Brain microvascular endothelial cell (primary cell): ENCODE measurements at regions not wholly inside any gene's neighbourhood (a gene's known extent, or its start where the extent isn't known, plus 50 kb on each side); places are given as distances from the start of the nearest gene placed in this dataset.

Source experiments
- DNase-seq: peaks from one replicate; pipeline ENCODE4 v3.0.0-alpha.2; 2020
- H3K27ac ChIP-seq: fragments of 250-450 bp; sonication (Bioruptor Pico); 2 replicates; pipeline ENCODE4 v1.5.1; 2020; ENCODE audit warnings: mild to moderate bottlenecking, moderate library complexity
- H3K27me3 ChIP-seq: fragments of 250-450 bp; sonication (Bioruptor Pico); replicated peaks from 2 replicates; pipeline ENCODE4 v1.5.1; 2020; ENCODE audit warnings: mild to moderate bottlenecking
- H3K36me3 ChIP-seq: fragments of 250-450 bp; sonication (Bioruptor Pico); replicated peaks from 2 replicates; pipeline ENCODE4 v1.5.1; 2020; ENCODE audit warnings: mild to moderate bottlenecking
- H3K4me3 ChIP-seq: 2 replicates; pipeline ENCODE4 v1.5.1; 2011; ENCODE audit warnings: low read depth, mild to moderate bottlenecking, control low read depth, low read length, moderate library complexity
- in situ Hi-C: cut with HindIII; loops from 2 replicates; pipeline ENCODE4 v1.10.0; 2017; ENCODE audit warnings: low sequenced_read_pairs, low pct_ligation_motif_present
- TF ChIP-seq, protein P1 (sequence below): IDR thresholded peaks from 2 replicates; pipeline ENCODE4 v1.5.1; 2011; ENCODE audit warnings: low read depth, mild to moderate bottlenecking, moderate library complexity, low read length, control low read depth, inconsistent platforms; ENCODE audit errors: missing control alignments

GRCh38 chr16:9549487-9549886, 458.0 kb downstream of the HAPSTR1 start:
- DNase-seq = no peak
- in situ Hi-C loops = no loop called here
- Histone ChIP-seq H3K27me3 (no peaks in the 10 kb centered on the region), H3K36me3 (no peaks in the 10 kb centered on the region), H3K4me3 (no peak overlapping the region), H3K27ac (no peak overlapping the region)
- TF ChIP-seq, protein P1, sequence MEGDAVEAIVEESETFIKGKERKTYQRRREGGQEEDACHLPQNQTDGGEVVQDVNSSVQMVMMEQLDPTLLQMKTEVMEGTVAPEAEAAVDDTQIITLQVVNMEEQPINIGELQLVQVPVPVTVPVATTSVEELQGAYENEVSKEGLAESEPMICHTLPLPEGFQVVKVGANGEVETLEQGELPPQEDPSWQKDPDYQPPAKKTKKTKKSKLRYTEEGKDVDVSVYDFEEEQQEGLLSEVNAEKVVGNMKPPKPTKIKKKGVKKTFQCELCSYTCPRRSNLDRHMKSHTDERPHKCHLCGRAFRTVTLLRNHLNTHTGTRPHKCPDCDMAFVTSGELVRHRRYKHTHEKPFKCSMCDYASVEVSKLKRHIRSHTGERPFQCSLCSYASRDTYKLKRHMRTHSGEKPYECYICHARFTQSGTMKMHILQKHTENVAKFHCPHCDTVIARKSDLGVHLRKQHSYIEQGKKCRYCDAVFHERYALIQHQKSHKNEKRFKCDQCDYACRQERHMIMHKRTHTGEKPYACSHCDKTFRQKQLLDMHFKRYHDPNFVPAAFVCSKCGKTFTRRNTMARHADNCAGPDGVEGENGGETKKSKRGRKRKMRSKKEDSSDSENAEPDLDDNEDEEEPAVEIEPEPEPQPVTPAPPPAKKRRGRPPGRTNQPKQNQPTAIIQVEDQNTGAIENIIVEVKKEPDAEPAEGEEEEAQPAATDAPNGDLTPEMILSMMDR = no peak

DNA sequence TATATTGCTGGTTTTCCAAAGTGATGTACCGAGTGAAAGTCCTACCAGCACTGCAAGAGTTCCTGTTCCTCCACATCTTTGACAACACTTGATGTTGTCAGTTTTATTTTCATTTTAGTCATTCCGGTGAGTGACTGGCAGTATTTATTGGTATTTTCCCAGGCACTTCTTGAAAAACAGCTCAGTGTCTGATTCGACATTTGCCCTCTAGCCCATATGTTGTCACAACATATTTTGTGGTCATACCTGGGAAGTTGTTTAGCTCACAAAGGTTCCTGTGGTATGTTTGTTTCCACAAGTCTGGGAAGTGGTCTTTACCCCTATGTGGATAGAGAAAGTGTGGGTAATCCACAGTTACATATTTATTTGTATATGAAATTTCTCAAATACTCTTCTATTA, 463.6 kb downstream of the HAPSTR1 start:
- Histone ChIP-seq H3K27ac (no peak overlapping the region), H3K36me3 (no peaks in the 10 kb centered on the region), H3K27me3 (no peaks in the 10 kb centered on the region), H3K4me3 (no peak overlapping the region)
- TF ChIP-seq, protein P1 = no peak
- in situ Hi-C loops = no loop called here
- no peak for DNase-seq

- TF ChIP-seq, protein P1 = no peak
- in situ Hi-C loops = no loop called here
- Histone ChIP-seq H3K4me3 (no peak overlapping the region), H3K36me3 (no peaks in the 10 kb centered on the region), H3K27ac (no peak overlapping the region), H3K27me3 (no peaks in the 10 kb centered on the region)
- DNase-seq = no peak
Observed at GRCh38 chr16:9556949-9557665, 465.7 kb downstream of the HAPSTR1 start.

DNA sequence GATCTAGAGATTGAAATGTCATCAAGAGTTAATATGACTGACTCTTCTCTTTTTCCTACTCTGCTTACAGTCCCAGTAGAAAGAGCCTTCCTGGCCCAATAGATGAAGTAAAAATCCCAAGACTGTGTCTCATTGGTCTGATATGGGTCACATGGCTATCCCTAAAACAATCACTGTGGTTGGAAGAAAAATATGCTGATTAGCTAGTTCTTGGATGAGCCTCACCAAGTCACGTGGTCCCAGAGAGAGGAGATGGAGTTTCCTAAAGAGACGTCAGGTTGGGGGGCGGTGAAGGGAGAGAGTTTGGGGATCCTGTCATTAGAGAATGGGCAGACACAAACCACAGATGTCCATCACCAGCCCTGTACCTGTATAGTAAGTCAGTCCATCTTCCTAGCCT, 466.3 kb downstream of the HAPSTR1 start:
- Histone ChIP-seq H3K36me3 (no peaks in the 10 kb centered on the region), H3K4me3 (no peak overlapping the region), H3K27me3 (no peaks in the 10 kb centered on the region), H3K27ac (no peak overlapping the region)
- TF ChIP-seq, protein P1 = no peak
- no peak for DNase-seq
- in situ Hi-C loops = no loop called here

GRCh38 chr16:9566099-9566498, 474.7 kb downstream of the HAPSTR1 start:
- TF ChIP-seq, protein P1 = no peak
- in situ Hi-C loops = no loop called here
- no peaks in the 10 kb centered on the region for H3K27me3 ChIP-seq
- no peak for DNase-seq
- no peak overlapping the region for H3K4me3 ChIP-seq
- no peak overlapping the region for H3K27ac ChIP-seq
- H3K36me3 ChIP-seq = no peaks in the 10 kb centered on the region

DNA sequence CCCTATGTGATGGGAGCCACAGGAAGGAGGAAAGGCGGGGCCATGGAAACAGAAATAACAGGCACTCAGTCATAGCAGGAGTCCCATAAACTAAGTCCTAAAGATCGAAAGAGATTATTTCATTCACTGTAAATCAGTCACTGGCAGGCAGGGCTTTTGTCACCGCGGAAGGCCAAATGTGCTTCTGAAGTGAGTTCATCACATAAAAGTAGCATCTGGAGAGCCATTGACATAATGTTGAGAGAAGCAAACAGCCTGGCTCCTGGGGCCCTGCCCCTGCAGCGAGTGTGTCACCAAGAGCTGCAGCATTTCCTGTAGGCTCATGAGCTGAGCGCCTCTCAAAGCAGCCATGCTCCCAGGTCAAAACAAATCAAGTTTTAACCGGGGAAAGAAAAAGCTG, 476.2 kb downstream of the HAPSTR1 start:
- no peak for DNase-seq
- no peaks in the 10 kb centered on the region for H3K36me3 ChIP-seq
- no peak overlapping the region for H3K27ac ChIP-seq
- in situ Hi-C loops = no loop called here
- H3K27me3 ChIP-seq = no peaks in the 10 kb centered on the region
- H3K4me3 ChIP-seq = no peak overlapping the region
- TF ChIP-seq, protein P1 = no peak
